GM12878 (cell line): ENCODE measurements at regions not wholly inside any gene's neighbourhood (a gene's known extent, or its start where the extent isn't known, plus 50 kb on each side); places are given as distances from the start of the nearest gene placed in this dataset.

Experiments used
- ATAC-seq: fragments of 200-7000 bp; cut with Tn5 transposase; 3 replicates; pipeline ENCODE4 v1.9.1; 2020; ENCODE audit warnings: mild to moderate bottlenecking, moderate library complexity
- BruUV-seq: library from RNA; stranded (reverse); fragments of 400-500 nt; replicated peaks from 2 replicates; lab custom pipeline; 2021; lab: Mats Ljungman, UMichigan
- CTCF ChIA-PET: fragments of 300-600 bp; sonication (Branson Sonifier 250); formaldehyde crosslinking; extraction: SDS; loops from one replicate; lab custom pipeline; 2021; ENCODE audit warnings: inconsistent platforms; lab: Yijun Ruan, JAX
- POLR2A ChIA-PET: fragments of 350-600 bp; formaldehyde crosslinking; extraction: SDS; loops from one replicate; lab custom pipeline; 2021; ENCODE audit warnings: inconsistent platforms; lab: Charles Lee
- RAD21 ChIA-PET: fragments of 300-600 bp; sonication (Branson Sonifier 250); formaldehyde crosslinking; loops from one replicate; lab custom pipeline; 2023; ENCODE audit warnings: antibody characterized with exemption; ENCODE audit not compliant: unreplicated experiment; lab: Charles Lee
- SMC1A ChIA-PET: fragments of 300-600 bp; sonication (Branson Sonifier 250); formaldehyde crosslinking; loops from one replicate; lab custom pipeline; 2023; ENCODE audit not compliant: unreplicated experiment, uncharacterized antibody; lab: Charles Lee
- DNase-seq: peaks from one replicate; pipeline ENCODE4 v3.0.0-alpha.2; 2011; ENCODE audit warnings: low read depth, low spot score
- FAIRE-seq: peaks from 3 replicates; lab custom pipeline; 2011; peaks lifted over from hg19 to GRCh38; lab: Jason Lieb, UNC
- H2AFZ ChIP-seq: 2 replicates; pipeline ENCODE4 v1.6.0; 2011; ENCODE audit warnings: low read depth, low read length, control low read depth; ENCODE audit not compliant: control insufficient read depth
- H3K27ac ChIP-seq: 2 replicates; pipeline ENCODE4 v1.5.1; 2011; ENCODE audit warnings: control low read depth; ENCODE audit not compliant: control insufficient read depth, insufficient read depth
- H3K27me3 ChIP-seq, 2 experiments: replicated peaks in 1 of 2; 2 replicates each; pipeline versions ENCODE4 v1.6.0 to v1.6.1; 2011; ENCODE audit warnings: low read length in 1 of 2; ENCODE audit not compliant: control insufficient read depth in 2 of 2, insufficient read depth in 2 of 2
- H3K36me3 ChIP-seq, 2 experiments: 2 replicates each; pipeline ENCODE4 v1.5.1; 2011; ENCODE audit warnings: low read length in 1 of 2; ENCODE audit not compliant: control insufficient read depth in 2 of 2, insufficient read depth in 2 of 2
- H3K4me1 ChIP-seq: 2 replicates; pipeline ENCODE4 v1.6.1; 2011; ENCODE audit warnings: mild to moderate bottlenecking, low read length, moderate library complexity, mixed read lengths; ENCODE audit not compliant: control insufficient read depth, insufficient read depth
- H3K4me2 ChIP-seq: 2 replicates; pipeline ENCODE4 v1.6.0; 2011; ENCODE audit warnings: control low read depth; ENCODE audit not compliant: control insufficient read depth, insufficient read depth
- H3K4me3 ChIP-seq: fragments of 200-600 bp; sonication (generic); 2 replicates; pipeline ENCODE4 v1.5.1; 2016
- H3K79me2 ChIP-seq: 2 replicates; pipeline ENCODE4 v1.6.0; 2011; ENCODE audit warnings: low read length; ENCODE audit not compliant: control insufficient read depth, insufficient read depth
- H3K9ac ChIP-seq: 2 replicates; pipeline ENCODE4 v1.8.0; 2011; ENCODE audit warnings: low read length, control low read depth, mixed read lengths; ENCODE audit not compliant: control insufficient read depth, insufficient read depth
- H3K9me3 ChIP-seq: replicated peaks from 3 replicates; pipeline ENCODE4 v1.5.1; 2011; ENCODE audit warnings: mild to moderate bottlenecking, low read length; ENCODE audit not compliant: control insufficient read depth, insufficient read depth
- H4K20me1 ChIP-seq: 2 replicates; pipeline ENCODE4 v1.6.0; 2011; ENCODE audit not compliant: control insufficient read depth, insufficient read depth
- CREB1 ChIP-seq: IDR thresholded peaks from 2 replicates; pipeline ENCODE4 v1.6.1; 2012; ENCODE audit warnings: low read depth, mild to moderate bottlenecking, inconsistent platforms
- IKZF1 ChIP-seq: fragments of 450-650 bp; conservative IDR thresholded peaks from 2 replicates; pipeline ENCODE4 v1.6.1; 2017; ENCODE audit warnings: antibody characterized with exemption, mild to moderate bottlenecking
- MEF2B ChIP-seq: fragments of 450-650 bp; IDR thresholded peaks from 2 replicates; pipeline ENCODE4 v1.6.1; 2018; ENCODE audit warnings: mild to moderate bottlenecking, moderate library complexity; ENCODE audit not compliant: partially characterized antibody, poor library complexity, severe bottlenecking
- NR2F1 ChIP-seq: fragments of 450-650 bp; conservative IDR thresholded peaks from 2 replicates; pipeline ENCODE4 v1.6.1; 2017; ENCODE audit warnings: mild to moderate bottlenecking
- TAF1 ChIP-seq: IDR thresholded peaks from 2 replicates; pipeline ENCODE4 v1.6.1; 2011; ENCODE audit warnings: mild to moderate bottlenecking, low read depth, low read length, borderline replicate concordance
- TBL1XR1 ChIP-seq: IDR thresholded peaks from 2 replicates; pipeline ENCODE4 v1.6.1; 2012; ENCODE audit warnings: low read depth, low read length, improper control_type of control experiment
- TCF12 ChIP-seq: IDR thresholded peaks from 2 replicates; pipeline ENCODE4 v1.6.1; 2011; ENCODE audit warnings: low read depth, mild to moderate bottlenecking, low read length
- WGBS: methylation state at CpG from one replicate; pipeline ENCODE4 v1.1.6; 2016; ENCODE audit warnings: low lambda C conversion rate; ENCODE audit not compliant: insufficient replicate concordance, insufficient coverage; ENCODE audit errors: missing lambda C conversion rate; 5-methylcytosine and 5-hydroxymethylcytosine counted together
- in situ Hi-C: fragments of 300-500 bp; cut with MboI; formaldehyde crosslinking; loops from 9 replicates; pipeline ENCODE4 v1.14.3; 2018; ENCODE audit warnings: mixed read lengths
- intact Hi-C: fragments of 100-400 bp; cut with micrococcal nuclease; formaldehyde crosslinking; loops from one replicate; pipeline ENCODE4 v1.14.2; 2022; ENCODE audit not compliant: unreplicated experiment

DNA sequence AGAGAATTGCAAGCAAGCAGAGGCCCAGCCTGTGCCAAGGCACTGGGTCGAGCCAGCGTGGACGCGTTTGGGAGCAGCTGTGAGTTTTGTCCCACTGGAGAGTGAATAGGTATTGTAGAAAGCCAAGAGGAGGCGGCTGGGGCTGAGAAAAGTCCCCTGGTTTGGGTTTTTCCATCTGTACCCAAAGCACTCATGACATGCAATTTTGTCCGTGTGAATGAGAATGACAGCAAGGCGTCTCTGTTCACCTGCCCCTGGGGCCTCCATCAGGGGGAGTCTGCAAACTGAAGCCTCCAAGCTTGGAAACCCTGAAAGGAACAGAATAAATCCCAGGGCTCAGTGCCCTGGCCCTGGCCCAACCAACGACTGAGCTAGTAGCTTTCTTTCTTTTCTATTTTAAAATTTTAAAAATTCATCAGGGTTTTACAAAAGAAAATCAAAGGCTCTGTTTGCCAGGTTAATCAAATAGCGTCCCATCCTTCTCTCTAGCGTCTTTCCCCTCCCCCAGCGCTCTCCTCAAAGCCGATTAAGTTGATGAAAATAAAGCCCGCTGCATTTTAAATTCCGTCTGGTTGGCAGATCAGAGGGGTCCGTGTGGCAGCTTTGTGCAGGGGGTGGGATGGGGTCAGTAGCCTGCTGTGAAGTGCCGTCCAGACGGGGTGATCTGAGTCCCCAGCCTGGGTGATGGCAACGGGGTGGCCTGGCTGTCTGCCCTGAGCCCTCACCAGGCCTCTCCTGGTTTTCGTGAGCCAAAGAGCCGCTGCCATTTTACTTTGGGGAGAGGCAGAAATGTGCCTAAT lies 171.0 kb downstream of the KATNIP start:
- Histone ChIP-seq H2AFZ (no peak overlapping the region), H3K27ac (no peak overlapping the region), H3K79me2 (no peaks in the 10 kb centered on the region), H3K9me3 (no peaks in the 10 kb centered on the region), H3K4me1 (no peaks in the 10 kb centered on the region), H3K4me2 (no peak overlapping the region), H3K27me3 (no peaks in the 10 kb centered on the region), H3K4me3 (no peak overlapping the region), H4K20me1 (no peaks in the 10 kb centered on the region), H3K36me3 (no peaks in the 10 kb centered on the region), H3K9ac (no peak overlapping the region)
- BruUV-seq = no TSS peak
- in situ Hi-C loops (no loop called here), intact Hi-C loops (no loop called here)
- 74% methylated on average over 20 of the region's 20 CpGs for WGBS
- ChIA-PET POLR2A (interaction anchor here (0.5 kb wide), 1 partner anchor 771 kb away, joined by 5 read pairs; the partner anchor contains the start of gene CLN3), SMC1A (no interaction called here), RAD21 (no interaction called here), CTCF (interaction anchor here (0.6 to 1.2 kb wide), 2 partner anchors 31 to 34 kb away, joined by 3 read pairs; no protein-coding TSS in a partner anchor)
- TF ChIP-seq TAF1 (no peak), TCF12 (0 out of 2 replicates have a peak, but pooled peaks have one; percentile 13), MEF2B (peak; percentile 55), CREB1 (no peak)
- ATAC-seq = peak; percentile 60
- no peak for FAIRE-seq
- DNase-seq = no peak

GRCh38 chr16:27721531-27722181 lies 171.7 kb downstream of the KATNIP start:
- no peaks in the 10 kb centered on the region for H3K27me3 ChIP-seq
- H3K9me3 ChIP-seq = no peaks in the 10 kb centered on the region
- no peaks in the 10 kb centered on the region for H3K36me3 ChIP-seq
- no peak for FAIRE-seq
- H4K20me1 ChIP-seq = no peaks in the 10 kb centered on the region
- in situ Hi-C loops (no loop called here), intact Hi-C loops (no loop called here)
- H3K9ac ChIP-seq = no peak overlapping the region
- no TSS peak for BruUV-seq
- ChIA-PET SMC1A (no interaction called here), POLR2A (no interaction called here), CTCF (no interaction called here), RAD21 (no interaction called here)
- H3K4me2 ChIP-seq = no peak overlapping the region
- no peak overlapping the region for H3K27ac ChIP-seq
- WGBS = 33% methylated on average over 10 of the region's 10 CpGs
- H3K79me2 ChIP-seq = no peaks in the 10 kb centered on the region
- no peak for DNase-seq
- H3K4me1 ChIP-seq = no peaks in the 10 kb centered on the region
- no peak for TF ChIP-seq TBL1XR1
- TF ChIP-seq IKZF1 = 0 out of 2 replicates have a peak, but pooled peaks have one; percentile 32
- TF ChIP-seq NR2F1 = peak; percentile 27; the same call in 1 of the 2 replicates
- H3K4me3 ChIP-seq = no peak overlapping the region
- ATAC-seq = no peak; the same call in 2 of the 3 replicates
- H2AFZ ChIP-seq = no peak overlapping the region
